Left renal pelvis (tissue), 4 donors: ENCODE measurements at regions not wholly inside any gene's neighbourhood (a gene's known extent, or its start where the extent isn't known, plus 50 kb on each side); places are given as distances from the start of the nearest gene placed in this dataset.
"Not testable (repeated sequence)": the region's sequence is repeated elsewhere in the genome, so short reads cannot be mapped to it uniquely, and the experiment has no call there.

Experiments
- DNase-seq, 4 donors: peaks; one replicate each; pipeline ENCODE4 v3.0.0-alpha.2; 2013; ENCODE audit warnings: low read depth in 4 of 4, low spot score in 3 of 4

DNA sequence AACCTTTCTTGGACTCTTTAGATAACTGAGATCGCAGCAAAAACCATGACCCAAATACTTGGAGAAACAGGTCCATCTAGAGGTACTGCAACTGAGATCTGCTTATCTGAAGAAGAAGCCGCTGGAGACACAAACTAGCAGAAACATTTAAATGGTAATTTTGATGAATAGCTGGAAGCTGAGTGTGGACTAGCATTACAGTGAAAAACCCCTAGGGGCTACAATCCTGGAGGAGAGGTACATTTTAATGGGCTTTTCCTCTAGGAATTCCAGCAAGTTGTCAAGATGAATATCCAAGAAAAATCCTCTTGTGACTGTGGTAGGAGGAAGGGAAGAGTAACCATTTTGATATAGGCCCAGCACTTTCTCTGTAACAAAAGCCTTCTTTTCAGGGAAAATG is 592.5 kb upstream of the GRIA3 start:
- DNase-seq: no peak

GRCh38 chrX:122596998-122597397 is 587.1 kb upstream of the GRIA3 start:
- no peak for DNase-seq

DNA sequence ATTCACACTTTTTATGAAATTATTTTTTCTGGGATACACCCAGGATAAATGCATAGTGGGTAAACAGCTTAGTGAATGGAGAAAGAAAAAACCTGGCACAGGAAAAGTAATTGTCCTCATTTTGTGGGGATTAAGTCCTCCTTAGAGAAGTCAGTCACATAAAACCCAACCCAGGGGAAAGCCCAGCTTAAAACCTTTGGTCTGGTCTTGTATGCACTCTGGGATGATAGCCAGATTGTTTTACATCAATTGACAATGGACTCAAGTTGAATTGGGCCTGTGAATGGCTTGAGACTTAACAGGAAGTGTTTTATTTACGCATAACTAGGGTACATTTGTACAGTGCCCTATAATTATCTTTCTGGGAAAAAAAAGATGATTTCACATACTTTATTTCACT is 561.3 kb upstream of the GRIA3 start:
- DNase-seq: no peak

GRCh38 chrX:122625239-122625638 is 558.8 kb upstream of the GRIA3 start:
- no peak for DNase-seq

DNA sequence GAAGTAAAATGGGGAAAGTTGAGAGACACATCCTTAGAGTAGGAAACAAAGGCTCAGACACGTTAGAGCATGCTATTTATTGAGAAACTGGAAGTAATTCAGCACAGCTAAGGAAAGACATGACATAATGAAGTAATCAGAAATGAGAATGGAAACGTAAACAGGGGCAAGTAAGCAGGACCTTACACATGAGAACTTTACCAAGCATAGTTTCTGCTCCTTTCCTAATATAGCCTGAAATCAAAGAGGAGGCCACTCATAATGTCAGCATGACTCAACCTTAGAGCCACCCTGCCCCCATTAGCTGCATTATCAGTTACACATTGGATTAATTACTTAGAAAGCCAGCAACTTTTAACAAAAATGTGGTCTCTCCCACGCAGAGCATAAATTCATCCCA is 558.3 kb upstream of the GRIA3 start:
- DNase-seq: no peak

GRCh38 chrX:122626871-122627270 is 557.2 kb upstream of the GRIA3 start:
- DNase-seq: no peak

- no peak for DNase-seq
Measured at GRCh38 chrX:122641136-122641535, 542.9 kb upstream of the GRIA3 start.

DNA sequence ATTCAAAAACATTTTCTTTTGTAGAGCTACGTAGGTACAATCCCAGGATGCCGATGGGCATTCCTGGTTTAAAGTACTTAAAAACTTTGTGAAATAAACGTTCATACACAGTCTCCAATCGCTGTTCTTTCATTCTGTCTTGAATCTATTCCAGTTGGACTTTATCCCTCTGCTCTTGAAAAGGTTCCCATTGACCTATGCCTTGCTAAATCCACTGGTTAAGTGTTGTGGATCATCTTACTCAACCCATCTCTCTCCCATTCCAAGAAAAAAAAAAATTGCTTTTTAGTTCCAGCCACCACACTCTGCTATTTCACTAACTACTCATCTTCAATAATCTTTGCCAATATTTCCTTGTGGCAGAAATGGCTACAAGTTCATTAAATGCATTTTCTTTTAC is 542.3 kb upstream of the GRIA3 start:
- no peak for DNase-seq

- DNase-seq: not testable (repeated sequence)
Measured at GRCh38 chrX:122655256-122655655, 528.8 kb upstream of the GRIA3 start.

DNA sequence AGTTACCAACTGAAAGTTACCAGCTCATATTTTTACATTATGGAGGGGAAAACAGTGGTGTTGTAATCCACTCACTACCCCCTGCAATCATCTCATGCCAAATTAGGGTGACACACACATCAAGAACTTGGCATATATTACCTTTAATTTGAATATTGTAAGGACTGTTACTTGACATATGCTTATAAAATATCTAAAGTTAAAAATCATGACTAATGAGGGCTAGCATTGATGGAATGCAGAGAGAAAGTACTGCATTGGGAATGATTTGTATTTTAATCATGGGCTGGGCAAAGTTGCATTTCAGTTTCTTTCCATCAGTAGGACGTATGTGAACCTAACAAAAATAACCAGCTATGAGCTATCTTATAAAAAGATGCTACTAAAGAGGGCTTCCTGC is 517.5 kb upstream of the GRIA3 start:
- DNase-seq: no peak

DNA sequence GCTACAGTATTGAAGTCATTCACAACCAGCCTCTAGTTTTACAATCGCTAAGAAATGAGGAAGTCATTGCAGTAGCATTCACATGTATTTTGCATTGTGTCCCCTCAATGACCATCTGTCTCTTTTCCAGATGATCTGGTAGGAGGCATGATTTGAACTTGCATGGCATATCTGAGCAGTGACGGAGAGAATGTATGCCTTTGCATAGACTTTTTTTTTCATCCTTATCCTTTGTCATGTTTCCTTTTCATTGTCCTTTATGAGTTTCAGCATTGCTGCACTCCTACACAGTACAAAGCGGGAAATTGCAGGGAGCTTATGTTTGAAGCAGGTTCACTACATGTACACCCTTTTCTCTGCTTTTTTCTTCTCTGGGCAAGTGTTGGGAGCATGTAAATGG is 516.4 kb upstream of the GRIA3 start:
- DNase-seq: no peak

GRCh38 chrX:122703762-122704161 is 480.3 kb upstream of the GRIA3 start:
- DNase-seq: no peak

DNA sequence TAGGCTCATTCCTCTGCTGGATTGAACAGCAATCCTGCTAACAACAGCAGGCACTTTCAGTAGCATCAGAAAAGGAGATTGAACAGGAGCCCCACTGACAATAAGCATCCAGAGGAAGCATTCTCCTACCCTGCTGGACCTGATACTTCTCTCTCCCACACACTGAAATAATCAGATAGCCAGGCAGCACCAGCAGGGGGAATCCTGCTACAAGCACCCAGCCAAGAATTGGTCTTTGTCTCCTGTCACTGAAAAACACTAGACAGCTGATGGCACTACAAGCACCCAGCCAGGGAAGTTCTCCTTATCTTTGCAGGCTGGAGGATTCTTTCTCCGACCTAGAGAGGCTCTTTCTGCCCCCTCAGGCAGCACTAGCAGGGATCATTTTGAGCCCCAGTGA is 444.3 kb upstream of the GRIA3 start:
- no peak for DNase-seq

- DNase-seq: no peak
Measured at GRCh38 chrX:122770581-122770980, 413.5 kb upstream of the GRIA3 start.

GRCh38 chrX:122771933-122772332 is 412.1 kb upstream of the GRIA3 start:
- DNase-seq: no peak

GRCh38 chrX:122777766-122778165 is 406.3 kb upstream of the GRIA3 start:
- DNase-seq: no peak

DNA sequence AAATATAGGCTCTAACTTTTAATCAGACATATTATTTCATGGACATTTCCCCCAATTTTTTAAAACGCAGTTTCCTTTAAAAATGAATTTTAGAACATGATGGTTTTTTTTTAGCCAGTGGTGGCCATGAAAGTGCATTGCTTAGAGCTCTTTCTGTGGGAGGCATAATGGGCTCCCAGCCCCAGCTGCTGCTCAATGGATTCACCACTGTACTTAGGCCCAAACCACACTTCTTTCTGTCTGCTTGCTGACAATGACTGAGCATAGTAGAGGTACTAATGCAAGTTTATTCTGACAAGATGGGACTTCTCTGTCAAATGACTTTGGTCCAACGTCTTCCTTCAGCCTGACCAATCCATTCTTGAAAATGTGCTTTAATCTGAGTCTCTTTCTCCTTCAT is 400.2 kb upstream of the GRIA3 start:
- no peak for DNase-seq

DNA sequence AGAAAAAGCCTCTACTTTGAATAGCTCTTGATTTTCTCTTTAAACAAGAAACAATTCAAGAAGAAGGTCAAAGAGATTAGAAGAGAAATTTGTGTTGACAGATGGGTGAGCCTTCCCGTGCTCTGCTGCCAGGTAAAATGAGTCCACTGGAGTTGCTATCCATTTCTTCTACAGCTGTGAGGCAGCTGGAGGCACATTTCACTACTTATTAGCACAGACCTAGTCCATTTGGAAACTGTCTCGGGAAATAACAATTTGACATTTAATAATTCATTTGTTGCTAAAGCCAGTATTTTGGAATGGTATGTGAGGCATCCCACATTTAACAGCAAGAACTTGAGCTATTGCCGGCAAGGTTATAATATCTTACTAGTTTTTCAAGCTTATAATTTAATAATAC is 396.8 kb upstream of the GRIA3 start:
- DNase-seq: no peak

GRCh38 chrX:122788216-122788615 is 395.9 kb upstream of the GRIA3 start:
- DNase-seq: no peak

DNA sequence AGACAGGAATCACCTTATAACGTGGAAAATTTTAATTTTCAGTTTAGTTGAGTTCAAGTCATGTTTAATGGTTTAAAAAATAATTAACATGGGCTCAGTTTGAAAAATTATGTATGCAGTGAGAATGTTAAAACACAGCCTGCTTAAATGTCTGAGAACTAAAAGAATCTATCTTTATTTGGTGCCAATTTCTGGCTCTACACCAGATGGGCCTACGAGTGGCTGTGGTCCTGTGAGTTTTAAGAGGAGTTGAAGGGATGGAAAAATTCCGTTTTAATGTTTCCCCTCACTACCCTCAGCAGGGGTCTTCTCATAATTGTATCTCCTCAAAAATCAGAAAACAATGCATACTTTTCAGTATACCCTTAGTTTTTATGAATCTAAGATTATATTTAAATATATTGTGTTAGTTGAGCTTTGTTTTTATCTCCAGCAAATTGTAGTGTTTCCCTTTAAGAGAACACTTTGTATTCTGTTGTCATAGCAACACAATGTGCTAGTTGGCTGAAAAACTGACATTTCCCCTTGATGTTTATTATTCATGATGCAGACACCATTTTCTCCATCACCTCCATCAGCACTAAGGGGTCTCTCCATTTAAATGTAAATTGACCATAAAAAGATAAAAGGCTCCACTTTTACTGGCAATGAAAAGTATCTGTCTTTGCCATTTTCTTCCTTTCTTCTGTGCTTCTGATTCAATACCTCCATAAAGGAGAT is 393.5 kb upstream of the GRIA3 start:
- no peak for DNase-seq

GRCh38 chrX:122813876-122814275 is 370.2 kb upstream of the GRIA3 start:
- no peak for DNase-seq

DNA sequence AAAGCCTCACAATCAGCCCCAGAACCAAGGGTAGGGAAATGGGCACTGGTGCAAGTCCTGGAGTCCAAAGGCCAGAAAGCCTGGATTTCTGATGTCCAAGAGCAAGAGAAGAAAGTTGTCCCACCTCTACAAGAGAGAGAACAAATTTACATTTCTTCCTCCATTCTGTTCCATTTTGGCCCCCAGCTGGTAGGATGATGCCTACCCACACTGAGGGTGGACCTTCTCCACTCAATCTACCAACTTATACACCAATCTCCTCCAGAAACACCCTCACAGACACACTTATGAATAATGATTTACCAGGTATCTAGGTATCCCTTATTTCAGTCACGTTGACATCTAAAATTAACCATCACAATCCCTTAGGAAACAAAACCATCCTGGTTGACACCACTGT is 367.8 kb upstream of the GRIA3 start:
- no peak for DNase-seq

DNA sequence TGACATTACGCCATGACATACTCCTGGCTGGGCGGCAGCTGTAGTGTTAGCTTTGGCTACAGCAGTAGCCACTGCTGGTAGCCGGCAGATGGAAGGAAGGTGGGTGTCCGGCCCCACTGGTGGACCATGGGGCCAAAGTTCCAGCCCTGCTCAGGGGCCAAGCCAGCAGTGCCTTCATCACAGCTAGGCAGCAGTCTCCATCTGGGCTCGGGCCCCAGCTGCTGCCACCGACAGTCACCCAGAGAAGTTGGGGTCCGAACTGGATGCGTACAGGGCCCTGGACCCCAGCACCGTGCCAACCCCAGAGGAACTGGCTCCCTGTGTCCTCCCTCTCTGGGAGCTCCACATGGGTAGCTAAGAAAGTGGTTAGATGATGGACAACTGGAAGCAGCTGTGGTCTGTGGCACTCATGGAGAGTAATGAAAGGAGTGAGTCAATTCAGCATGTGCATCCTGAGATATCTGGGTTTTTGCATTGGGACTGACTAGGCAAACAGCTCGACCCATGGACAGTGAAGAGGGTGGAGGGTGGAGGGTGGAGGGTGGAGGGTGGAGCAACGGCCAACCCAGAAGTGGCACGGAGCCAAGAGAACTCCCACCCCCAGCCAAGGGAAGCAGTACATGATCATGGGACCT is 366.6 kb upstream of the GRIA3 start:
- DNase-seq: no peak
